H1 (cell line): ENCODE measurements at regions not wholly inside any gene's neighbourhood (a gene's known extent, or its start where the extent isn't known, plus 50 kb on each side); places are given as distances from the start of the nearest gene placed in this dataset.

Experiments
- CTCF ChIA-PET: fragments of 300-600 bp; sonication (Branson Sonifier 250); formaldehyde crosslinking; loops from one replicate; lab custom pipeline; 2021; ENCODE audit not compliant: partially characterized antibody; lab: Charles Lee
- POLR2A ChIA-PET: fragments of 300-600 bp; sonication (Branson Sonifier 250); formaldehyde crosslinking; loops from one replicate; lab custom pipeline; 2021; ENCODE audit warnings: inconsistent platforms; ENCODE audit not compliant: partially characterized antibody; lab: Charles Lee
- DNase-seq, 2 experiments: peaks; one replicate each; pipeline versions ENCODE4 v3.0.0 to v3.0.0-alpha.2; 2010 to 2022; ENCODE audit warnings: low spot score in 2 of 2, low read depth in 1 of 2, mixed read lengths in 1 of 2
- FAIRE-seq: peaks from 2 replicates; lab custom pipeline; 2011; peaks lifted over from hg19 to GRCh38; lab: Jason Lieb, UNC
- H2AFZ ChIP-seq: 2 replicates; pipeline ENCODE4 v1.8.1; 2012; ENCODE audit warnings: low read length, inconsistent platforms
- H2AK5ac ChIP-seq: 2 replicates; pipeline ENCODE4 v1.6.1; 2013; ENCODE audit warnings: low read depth, low read length
- H2BK120ac ChIP-seq: replicated peaks from 2 replicates; pipeline ENCODE3; 2013; ENCODE audit warnings: low read depth, low read length, inconsistent platforms
- H2BK12ac ChIP-seq: 2 replicates; pipeline ENCODE4 v1.6.1; 2013; ENCODE audit warnings: low read depth, low read length
- H2BK15ac ChIP-seq: 2 replicates; pipeline ENCODE4 v1.6.1; 2013; ENCODE audit warnings: low read length
- H2BK20ac ChIP-seq: 2 replicates; pipeline ENCODE4 v1.6.1; 2013; ENCODE audit warnings: low read length
- H2BK5ac ChIP-seq: 2 replicates; pipeline ENCODE4 v1.6.1; 2013; ENCODE audit warnings: low read depth, low read length
- H3K14ac ChIP-seq: 2 replicates; pipeline ENCODE4 v1.6.1; 2013; ENCODE audit warnings: inconsistent platforms; ENCODE audit not compliant: insufficient read length
- H3K18ac ChIP-seq: 2 replicates; pipeline ENCODE4 v1.6.1; 2013; ENCODE audit warnings: low read length; ENCODE audit errors: extremely low read depth
- H3K23ac ChIP-seq: 2 replicates; pipeline ENCODE4 v1.6.1; 2013; ENCODE audit warnings: inconsistent platforms; ENCODE audit not compliant: insufficient read length
- H3K23me2 ChIP-seq: 2 replicates; pipeline ENCODE4 v1.6.1; 2013; ENCODE audit warnings: low read depth, low read length
- H3K27ac ChIP-seq: 2 replicates; pipeline ENCODE4 v1.6.1; 2011; ENCODE audit warnings: low read depth, low read length, inconsistent platforms
- H3K27me3 ChIP-seq, 4 experiments: replicated peaks in 1 of 4; 1 replicate in 1 of 4; 2 replicates in 3 of 4; pipeline versions ENCODE4 v1.6.1 to v1.8.1; 2011 to 2013; ENCODE audit warnings: low read length in 3 of 4, mild to moderate bottlenecking in 3 of 4, inconsistent platforms in 2 of 4, mixed read lengths in 2 of 4, moderate library complexity in 1 of 4; ENCODE audit not compliant: control insufficient read depth in 3 of 4, insufficient read depth in 3 of 4; ENCODE audit errors: extremely low read depth in 1 of 4
- H3K36me3 ChIP-seq, 4 experiments: 2 replicates each; pipeline versions ENCODE4 v1.6.1 to v1.8.1; 2011 to 2013; ENCODE audit warnings: mild to moderate bottlenecking in 4 of 4, low read length in 3 of 4, moderate library complexity in 2 of 4, control low read depth in 1 of 4, inconsistent platforms in 1 of 4; ENCODE audit not compliant: insufficient read depth in 4 of 4, control insufficient read depth in 2 of 4
- H3K4ac ChIP-seq: replicated peaks from 2 replicates; pipeline ENCODE3; 2013; ENCODE audit warnings: low read length, low read depth, mixed read lengths, inconsistent platforms; ENCODE audit not compliant: insufficient read length
- H3K4me1 ChIP-seq, 4 experiments: replicated peaks in 1 of 4; 1 replicate in 1 of 4; 2 replicates in 3 of 4; pipeline versions ENCODE4 v1.6.1 to v1.8.1; 2011 to 2013; ENCODE audit warnings: low read length in 3 of 4, inconsistent platforms in 2 of 4, mixed read lengths in 1 of 4; ENCODE audit not compliant: insufficient read depth in 4 of 4, control insufficient read depth in 3 of 4
- H3K4me2 ChIP-seq, 2 experiments: 2 replicates each; pipeline versions ENCODE4 v1.6.1 to v1.8.1; 2011 to 2013; ENCODE audit warnings: low read depth in 2 of 2, low read length in 2 of 2, control low read depth in 1 of 2, inconsistent platforms in 1 of 2, mild to moderate bottlenecking in 1 of 2; ENCODE audit not compliant: insufficient read depth in 1 of 2
- H3K4me3 ChIP-seq, 4 experiments: fragments of 200-600, 300-600 bp in 1 of 4; sonication (generic), shearing (Covaris generic), sonication (Bioruptor Twin) in 1 of 4; 2 replicates each; pipeline versions ENCODE4 v1.5.1 to v1.8.1; 2011 to 2016; ENCODE audit warnings: low read length in 4 of 4, low read depth in 3 of 4, control low read depth in 2 of 4, inconsistent platforms in 2 of 4, mild to moderate bottlenecking in 2 of 4, mixed read lengths in 1 of 4, moderate library complexity in 1 of 4; ENCODE audit not compliant: insufficient read depth in 2 of 4; ENCODE audit errors: extremely low read depth in 1 of 4
- H3K56ac ChIP-seq: replicated peaks from 2 replicates; pipeline ENCODE3; 2013; ENCODE audit warnings: low read depth, mild to moderate bottlenecking, mixed read lengths, low read length, inconsistent platforms; ENCODE audit not compliant: insufficient read length
- H3K79me1 ChIP-seq: 2 replicates; pipeline ENCODE4 v1.6.1; 2013; ENCODE audit warnings: low read depth, low read length, control low read depth
- H3K79me2 ChIP-seq, 2 experiments: 2 replicates each; pipeline versions ENCODE4 v1.6.1 to v1.8.1; 2012 to 2013; ENCODE audit warnings: low read length in 2 of 2, mild to moderate bottlenecking in 2 of 2, inconsistent platforms in 1 of 2; ENCODE audit not compliant: insufficient read depth in 2 of 2, control insufficient read depth in 1 of 2
- H3K9ac ChIP-seq, 4 experiments: replicated peaks in 1 of 4; 1 replicate in 1 of 4; 2 replicates in 3 of 4; pipeline versions ENCODE4 v1.6.1 to v1.8.1; 2011 to 2013; ENCODE audit warnings: low read depth in 3 of 4, low read length in 3 of 4, control low read depth in 2 of 4, mild to moderate bottlenecking in 2 of 4, moderate library complexity in 2 of 4, inconsistent platforms in 1 of 4; ENCODE audit errors: extremely low read depth in 1 of 4
- H3K9me3 ChIP-seq, 2 experiments: 2 replicates each; pipeline versions ENCODE4 v1.6.1 to v1.8.1; 2012 to 2013; ENCODE audit warnings: mild to moderate bottlenecking in 2 of 2, moderate library complexity in 2 of 2, control low read depth in 1 of 2, inconsistent platforms in 1 of 2, low read depth in 1 of 2, low read length in 1 of 2, mixed read lengths in 1 of 2; ENCODE audit not compliant: insufficient read depth in 2 of 2
- H4K20me1 ChIP-seq, 2 experiments: replicated peaks in 1 of 2; 2 replicates each; pipeline versions ENCODE3 to v1.8.1; 2011 to 2013; ENCODE audit warnings: inconsistent platforms in 2 of 2, low read length in 2 of 2, mild to moderate bottlenecking in 1 of 2; ENCODE audit not compliant: insufficient read depth in 2 of 2, control insufficient read depth in 1 of 2
- H4K5ac ChIP-seq: 2 replicates; pipeline ENCODE4 v1.6.1; 2013; ENCODE audit warnings: low read length, low read depth, mixed read lengths, inconsistent platforms; ENCODE audit not compliant: insufficient read length
- H4K8ac ChIP-seq: 2 replicates; pipeline ENCODE4 v1.8.0; 2013; ENCODE audit warnings: mild to moderate bottlenecking, moderate library complexity, low read length, inconsistent platforms; ENCODE audit not compliant: insufficient read depth; ENCODE audit errors: extremely low read depth
- H4K91ac ChIP-seq: replicated peaks from 2 replicates; pipeline ENCODE3; 2013; ENCODE audit warnings: low read length, mixed read lengths, inconsistent platforms; ENCODE audit not compliant: insufficient read length
- ASH2L ChIP-seq: fragments of 200-600, 300-600 bp; sonication (generic); IDR thresholded peaks from one replicate; pipeline ENCODE4 v1.7.1; 2017; ENCODE audit warnings: low read length
- CREB1 ChIP-seq: IDR thresholded peaks from 2 replicates; pipeline ENCODE4 v1.6.1; 2012; ENCODE audit warnings: inconsistent platforms
- EZH2 ChIP-seq: fragments of 200-600 bp; sonication (generic); IDR thresholded peaks from 2 replicates; pipeline ENCODE4 v1.7.1; 2012; ENCODE audit warnings: low read depth, mild to moderate bottlenecking, moderate library complexity, low read length, inconsistent platforms; ENCODE audit not compliant: severe bottlenecking
- GTF2F1 ChIP-seq: IDR thresholded peaks from 2 replicates; pipeline ENCODE4 v1.6.1; 2012; ENCODE audit warnings: low read depth, low read length, improper control_type of control experiment, borderline replicate concordance
- NANOG ChIP-seq: IDR thresholded peaks from 2 replicates; pipeline ENCODE4 v1.6.1; 2011; ENCODE audit warnings: low read length, low read depth, mild to moderate bottlenecking, inconsistent platforms; ENCODE audit not compliant: insufficient read depth, poor library complexity, severe bottlenecking
- PHF8 ChIP-seq: fragments of 200-600 bp; sonication (generic); conservative IDR thresholded peaks from 2 replicates; pipeline ENCODE4 v1.7.1; 2012; ENCODE audit warnings: low read depth, mild to moderate bottlenecking, inconsistent platforms, low read length, moderate library complexity
- POLR2AphosphoS5 ChIP-seq: IDR thresholded peaks from 2 replicates; pipeline ENCODE4 v1.6.1; 2011; ENCODE audit warnings: low read depth, low read length
- SAP30 ChIP-seq: fragments of 300-600 bp; sonication (generic); IDR thresholded peaks from 2 replicates; pipeline ENCODE4 v1.7.1; 2012; ENCODE audit warnings: low read length, moderate library complexity, mild to moderate bottlenecking, inconsistent platforms; ENCODE audit not compliant: insufficient read depth, insufficient replicate concordance
- TCF12 ChIP-seq: IDR thresholded peaks from 2 replicates; pipeline ENCODE4 v1.6.1; 2011; ENCODE audit warnings: low read depth, mild to moderate bottlenecking, low read length
- WGBS, 2 experiments: shearing (Covaris generic) in 1 of 2; methylation state at CpG; one replicate each; pipeline versions ENCODE4 v1.1.6 to v1.1.7; 2013 to 2015; ENCODE audit warnings: low lambda C conversion rate in 2 of 2, mixed read lengths in 2 of 2, inconsistent platforms in 1 of 2, low coverage in 1 of 2, missing lambda C conversion rate in 1 of 2; ENCODE audit not compliant: insufficient replicate concordance in 2 of 2, insufficient coverage in 1 of 2, insufficient read length in 1 of 2; ENCODE audit errors: extremely low coverage in 1 of 2, missing lambda C conversion rate in 1 of 2; 5-methylcytosine and 5-hydroxymethylcytosine counted together
- TF ChIP-seq, protein P1 (sequence below), 3 experiments: IDR thresholded peaks; 1 replicate in 2 of 3; 2 replicates in 1 of 3; pipeline versions ENCODE4 v1.5.1 to v1.6.1; 2011; ENCODE audit warnings: low read length in 3 of 3, mild to moderate bottlenecking in 3 of 3, inconsistent platforms in 2 of 3, low read depth in 1 of 3, moderate library complexity in 1 of 3; ENCODE audit not compliant: insufficient read depth in 1 of 3; ENCODE audit errors: control extremely low read depth in 1 of 3
- TF ChIP-seq, protein P2 (sequence below): IDR thresholded peaks from 2 replicates; pipeline ENCODE4 v1.6.1; 2011; ENCODE audit warnings: low read length, improper control_type of control experiment

DNA sequence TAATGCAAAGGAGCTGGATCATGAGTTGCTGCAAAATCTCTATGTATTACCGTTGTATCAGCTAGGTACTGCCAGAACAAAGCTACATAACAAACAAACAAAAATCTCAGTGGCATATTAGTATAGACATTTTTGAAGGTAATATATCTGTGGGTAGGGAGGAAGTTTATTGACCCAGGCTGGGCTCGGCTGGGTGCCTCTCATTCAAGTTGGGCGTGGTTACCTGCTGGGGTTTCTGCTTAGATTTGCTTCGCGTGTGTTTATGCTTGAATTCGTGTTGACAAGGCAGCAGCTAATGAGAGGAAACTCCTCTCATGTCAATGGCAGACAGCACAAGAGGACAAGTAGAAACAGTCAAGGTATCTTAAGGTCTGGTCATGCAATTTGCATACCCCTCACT is 520.7 kb downstream of the SOX5 start:
- H2AFZ ChIP-seq, result 0 out of 2 replicates have a peak overlapping the region, but pooled peaks have one; percentile 24
- H3K9me3 ChIP-seq, result no peaks in the 10 kb centered on the region
- H3K27ac ChIP-seq, result no peak overlapping the region
- peaks cover 0 to 4% (median 2%) of the 10 kb centered on the region in 4 experiments; a peak in 2 of 7 replicates for H3K4me1 ChIP-seq
- H3K9ac ChIP-seq, result no peak overlapping the region
- H4K8ac ChIP-seq, result no peak overlapping the region
- H3K56ac ChIP-seq, result no peak overlapping the region
- CTCF ChIA-PET, result interaction anchor here (0.6 kb wide), 1 partner anchor 32 kb away, joined by 3 read pairs; no protein-coding TSS in a partner anchor
- no peak overlapping the region for H2BK120ac ChIP-seq
- no peak overlapping the region for H2AK5ac ChIP-seq
- H3K4me2 ChIP-seq, result no peak overlapping the region
- no peak overlapping the region for H2BK5ac ChIP-seq
- no peak overlapping the region for H3K4me3 ChIP-seq
- no peaks in the 10 kb centered on the region for H3K23me2 ChIP-seq
- POLR2A ChIA-PET, result no interaction called here
- H3K4ac ChIP-seq, result no peak overlapping the region
- no peaks in the 10 kb centered on the region for H3K79me2 ChIP-seq
- H3K27me3 ChIP-seq, result no peaks in the 10 kb centered on the region
- H3K18ac ChIP-seq, result no peak overlapping the region
- DNase-seq, result no peak
- no peak overlapping the region for H4K91ac ChIP-seq
- no peak overlapping the region for H4K5ac ChIP-seq
- no peaks in the 10 kb centered on the region for H3K79me1 ChIP-seq
- no peak for FAIRE-seq
- H2BK12ac ChIP-seq, result no peak overlapping the region
- H2BK20ac ChIP-seq, result no peak overlapping the region
- 70% methylated on average over 6 of the region's 6 CpGs; no CpG with 5 or more reads in 1 of the 2 experiments for WGBS, 2 experiments
- H2BK15ac ChIP-seq, result no peak overlapping the region
- no peak overlapping the region for H3K14ac ChIP-seq
- H4K20me1 ChIP-seq, result no peaks in the 10 kb centered on the region
- H3K36me3 ChIP-seq, result no peaks in the 10 kb centered on the region
- no peak overlapping the region for H3K23ac ChIP-seq
- TF ChIP-seq POLR2AphosphoS5 (no peak), TCF12 (no peak), ASH2L (no peak), SAP30 (no peak), EZH2 (no peak), NANOG (no peak), PHF8 (no peak), GTF2F1 (no peak), CREB1 (no peak)
- TF ChIP-seq, protein P1, sequence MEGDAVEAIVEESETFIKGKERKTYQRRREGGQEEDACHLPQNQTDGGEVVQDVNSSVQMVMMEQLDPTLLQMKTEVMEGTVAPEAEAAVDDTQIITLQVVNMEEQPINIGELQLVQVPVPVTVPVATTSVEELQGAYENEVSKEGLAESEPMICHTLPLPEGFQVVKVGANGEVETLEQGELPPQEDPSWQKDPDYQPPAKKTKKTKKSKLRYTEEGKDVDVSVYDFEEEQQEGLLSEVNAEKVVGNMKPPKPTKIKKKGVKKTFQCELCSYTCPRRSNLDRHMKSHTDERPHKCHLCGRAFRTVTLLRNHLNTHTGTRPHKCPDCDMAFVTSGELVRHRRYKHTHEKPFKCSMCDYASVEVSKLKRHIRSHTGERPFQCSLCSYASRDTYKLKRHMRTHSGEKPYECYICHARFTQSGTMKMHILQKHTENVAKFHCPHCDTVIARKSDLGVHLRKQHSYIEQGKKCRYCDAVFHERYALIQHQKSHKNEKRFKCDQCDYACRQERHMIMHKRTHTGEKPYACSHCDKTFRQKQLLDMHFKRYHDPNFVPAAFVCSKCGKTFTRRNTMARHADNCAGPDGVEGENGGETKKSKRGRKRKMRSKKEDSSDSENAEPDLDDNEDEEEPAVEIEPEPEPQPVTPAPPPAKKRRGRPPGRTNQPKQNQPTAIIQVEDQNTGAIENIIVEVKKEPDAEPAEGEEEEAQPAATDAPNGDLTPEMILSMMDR (IDR thresholded peaks at IDR 0.05; ENCODE audit: control extremely low read depth in 1 of 3, insufficient read depth in 1 of 3, low read depth in 1 of 3, low read length in 3 of 3), result no peak
- TF ChIP-seq, protein P2, sequence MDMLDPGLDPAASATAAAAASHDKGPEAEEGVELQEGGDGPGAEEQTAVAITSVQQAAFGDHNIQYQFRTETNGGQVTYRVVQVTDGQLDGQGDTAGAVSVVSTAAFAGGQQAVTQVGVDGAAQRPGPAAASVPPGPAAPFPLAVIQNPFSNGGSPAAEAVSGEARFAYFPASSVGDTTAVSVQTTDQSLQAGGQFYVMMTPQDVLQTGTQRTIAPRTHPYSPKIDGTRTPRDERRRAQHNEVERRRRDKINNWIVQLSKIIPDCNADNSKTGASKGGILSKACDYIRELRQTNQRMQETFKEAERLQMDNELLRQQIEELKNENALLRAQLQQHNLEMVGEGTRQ, result no peak
